GM06990 (cell line): ENCODE measurements at regions not wholly inside any gene's neighbourhood (a gene's known extent, or its start where the extent isn't known, plus 50 kb on each side); places are given as distances from the start of the nearest gene placed in this dataset.
"Not testable (repeated sequence)": the region's sequence is repeated elsewhere in the genome, so short reads cannot be mapped to it uniquely, and the experiment has no call there.

Source experiments
- DNase-seq: peaks from one replicate; pipeline ENCODE4 v3.0.0-alpha.2; 2011; ENCODE audit not compliant: insufficient read length; ENCODE audit errors: extremely low read depth
- H3K27me3 ChIP-seq: replicated peaks from 2 replicates; pipeline ENCODE4 v1.6.0; 2011; ENCODE audit warnings: low read length; ENCODE audit not compliant: control insufficient read depth, insufficient read depth
- H3K36me3 ChIP-seq: 2 replicates; pipeline ENCODE4 v1.5.1; 2011; ENCODE audit warnings: low read length; ENCODE audit not compliant: control insufficient read depth, insufficient read depth
- H3K4me3 ChIP-seq: replicated peaks from 2 replicates; pipeline ENCODE4 v1.5.1; 2011; ENCODE audit warnings: low read depth, mild to moderate bottlenecking, control low read depth, low read length
- TF ChIP-seq, protein P1 (sequence below): IDR thresholded peaks from 2 replicates; pipeline ENCODE4 v1.5.1; 2011; ENCODE audit warnings: low read length, control low read depth, mild to moderate bottlenecking, inconsistent platforms; ENCODE audit not compliant: insufficient read depth, poor library complexity, severe bottlenecking

GRCh38 chr2:167332358-167332757, 444.1 kb downstream of the XIRP2 start:
- no peaks in the 10 kb centered on the region for H3K27me3 ChIP-seq
- H3K4me3 ChIP-seq: no peak overlapping the region
- no peaks in the 10 kb centered on the region for H3K36me3 ChIP-seq

DNA sequence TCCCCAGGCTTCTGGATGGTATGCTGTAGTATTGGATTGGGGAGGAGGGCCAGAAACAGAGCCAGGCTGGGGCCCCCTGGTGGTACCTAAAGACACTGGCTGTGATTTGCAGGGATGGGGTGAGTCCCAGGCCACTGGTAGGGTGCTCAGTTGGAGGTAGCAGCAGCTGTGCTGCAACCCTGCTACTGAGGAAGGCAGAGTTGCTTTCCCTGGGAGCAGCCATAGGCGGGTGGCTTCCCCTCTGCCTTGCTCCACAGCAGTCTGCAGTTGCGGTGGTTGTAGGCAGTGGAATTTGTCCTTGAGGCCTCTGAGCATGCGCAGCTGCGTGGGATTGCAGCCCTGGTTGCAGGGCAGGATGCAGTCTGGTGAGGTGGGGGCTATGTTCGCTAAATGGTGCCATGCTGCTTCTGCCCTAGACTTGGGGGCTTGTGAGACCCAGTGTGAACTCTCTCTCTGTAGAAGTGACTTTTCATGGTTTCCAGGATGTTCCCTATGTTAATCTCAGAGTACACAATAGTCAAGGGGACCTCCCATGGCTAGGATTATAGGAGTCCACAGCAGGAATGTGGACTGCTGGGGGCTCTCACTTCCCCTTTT, 443.5 kb downstream of the XIRP2 start:
- Histone ChIP-seq H3K27me3 (no peaks in the 10 kb centered on the region), H3K36me3 (no peaks in the 10 kb centered on the region), H3K4me3 (no peak overlapping the region)
- no peak for DNase-seq
- TF ChIP-seq, protein P1, sequence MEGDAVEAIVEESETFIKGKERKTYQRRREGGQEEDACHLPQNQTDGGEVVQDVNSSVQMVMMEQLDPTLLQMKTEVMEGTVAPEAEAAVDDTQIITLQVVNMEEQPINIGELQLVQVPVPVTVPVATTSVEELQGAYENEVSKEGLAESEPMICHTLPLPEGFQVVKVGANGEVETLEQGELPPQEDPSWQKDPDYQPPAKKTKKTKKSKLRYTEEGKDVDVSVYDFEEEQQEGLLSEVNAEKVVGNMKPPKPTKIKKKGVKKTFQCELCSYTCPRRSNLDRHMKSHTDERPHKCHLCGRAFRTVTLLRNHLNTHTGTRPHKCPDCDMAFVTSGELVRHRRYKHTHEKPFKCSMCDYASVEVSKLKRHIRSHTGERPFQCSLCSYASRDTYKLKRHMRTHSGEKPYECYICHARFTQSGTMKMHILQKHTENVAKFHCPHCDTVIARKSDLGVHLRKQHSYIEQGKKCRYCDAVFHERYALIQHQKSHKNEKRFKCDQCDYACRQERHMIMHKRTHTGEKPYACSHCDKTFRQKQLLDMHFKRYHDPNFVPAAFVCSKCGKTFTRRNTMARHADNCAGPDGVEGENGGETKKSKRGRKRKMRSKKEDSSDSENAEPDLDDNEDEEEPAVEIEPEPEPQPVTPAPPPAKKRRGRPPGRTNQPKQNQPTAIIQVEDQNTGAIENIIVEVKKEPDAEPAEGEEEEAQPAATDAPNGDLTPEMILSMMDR: peak; percentile 42

More at GRCh38 chr2:167332358-167332757, 444.1 kb downstream of the XIRP2 start:
- DNase-seq: no peak
- TF ChIP-seq, protein P1: no peak

- not testable (repeated sequence) for DNase-seq, H3K4me3 ChIP-seq, H3K36me3 ChIP-seq, H3K27me3 ChIP-seq
Measured at GRCh38 chr2:167328808-167329207, 440.5 kb downstream of the XIRP2 start.

DNA sequence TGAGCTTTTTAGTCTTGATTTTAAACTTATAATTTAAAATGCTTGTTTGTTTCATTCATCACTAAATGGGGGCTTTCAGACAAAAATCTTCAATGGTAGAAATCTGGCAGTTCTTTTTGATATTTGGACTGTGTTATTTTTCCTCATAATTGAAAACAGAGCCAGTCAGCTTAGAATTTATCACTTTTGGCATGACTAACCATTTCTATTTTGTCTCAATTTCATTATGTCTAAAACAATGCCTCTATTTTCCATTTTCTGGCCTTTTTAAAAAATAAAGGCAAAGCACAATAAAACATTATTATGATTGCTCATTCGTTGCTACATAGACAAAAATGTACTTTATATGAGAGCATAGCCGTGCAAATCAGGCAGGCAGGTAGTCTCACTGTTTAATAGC, 434.5 kb downstream of the XIRP2 start:
- DNase-seq: no peak
- TF ChIP-seq, protein P1: no peak
- Histone ChIP-seq H3K27me3 (no peaks in the 10 kb centered on the region), H3K4me3 (no peak overlapping the region), H3K36me3 (no peaks in the 10 kb centered on the region)

DNA sequence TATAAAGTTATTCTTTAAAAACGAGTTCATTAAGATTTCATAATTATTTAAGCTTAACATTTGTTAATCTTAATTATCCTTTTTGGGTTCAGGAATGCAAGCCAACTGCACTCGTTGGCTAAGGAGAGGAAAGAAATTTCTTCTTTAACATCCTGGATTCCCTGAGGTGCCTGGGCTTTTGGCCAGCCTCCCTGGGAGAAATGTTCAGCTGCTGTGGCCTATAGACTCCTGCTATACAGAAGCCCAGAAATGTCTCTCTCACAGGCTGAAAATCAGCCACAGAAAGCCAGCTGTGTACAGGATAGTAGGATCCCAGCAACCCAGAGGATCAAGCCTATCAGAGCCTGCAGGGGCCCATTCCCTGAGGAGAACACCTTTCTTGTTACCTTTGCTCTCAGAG, 430.3 kb downstream of the XIRP2 start:
- Histone ChIP-seq H3K4me3 (no peak overlapping the region), H3K36me3 (no peaks in the 10 kb centered on the region), H3K27me3 (no peaks in the 10 kb centered on the region)
- TF ChIP-seq, protein P1: no peak
- DNase-seq: no peak

- Histone ChIP-seq H3K36me3 (no peaks in the 10 kb centered on the region), H3K27me3 (no peaks in the 10 kb centered on the region), H3K4me3 (no peak overlapping the region)
- no peak for DNase-seq
- TF ChIP-seq, protein P1: no peak
Measured at GRCh38 chr2:167310442-167310841, 422.2 kb downstream of the XIRP2 start.
